Activated CD8-positive, alpha-beta memory T cell treated with anti-CD3 and anti-CD28 coated beads, Interleukin-2, amount 10 ng/mL, durations not matched to agents 7 days and 5 days (primary cell): ENCODE measurements at regions not wholly inside any gene's neighbourhood (a gene's known extent, or its start where the extent isn't known, plus 50 kb on each side); places are given as distances from the start of the nearest gene placed in this dataset.
"Not testable (repeated sequence)": the region's sequence is repeated elsewhere in the genome, so short reads cannot be mapped to it uniquely, and the experiment has no call there.

Experiments
- ATAC-seq: fragments of 150-1000 bp; cut with Tn5 transposase; one replicate; pipeline ENCODE4 v1.10.0; 2021; ENCODE audit warnings: moderate library complexity
- CTCF ChIA-PET: fragments of 350-600 bp; sonication (Branson Sonifier 250); formaldehyde crosslinking; loops from one replicate; lab custom pipeline; 2021; ENCODE audit warnings: antibody characterized with exemption; lab: Charles Lee
- DNase-seq: peaks from one replicate; pipeline ENCODE4 v3.0.0-alpha.2; 2020
- H3K27ac Mint-ChIP-seq: one replicate; pipeline ENCODE4 v1.8.0; 2021; ENCODE audit warnings: mild to moderate bottlenecking, mixed read lengths
- H3K27me3 Mint-ChIP-seq: one replicate; pipeline ENCODE4 v1.8.0; 2021; ENCODE audit warnings: mixed read lengths
- H3K36me3 Mint-ChIP-seq: one replicate; pipeline ENCODE4 v1.8.0; 2021; ENCODE audit warnings: mild to moderate bottlenecking, mixed read lengths
- H3K4me1 Mint-ChIP-seq: one replicate; pipeline ENCODE4 v1.8.0; 2021; ENCODE audit warnings: mixed read lengths
- H3K4me3 Mint-ChIP-seq: one replicate; pipeline ENCODE4 v1.8.0; 2021; ENCODE audit warnings: mild to moderate bottlenecking, moderate library complexity, mixed read lengths
- H3K9me3 Mint-ChIP-seq: one replicate; pipeline ENCODE4 v1.8.0; 2022; ENCODE audit warnings: low read depth, mixed read lengths

- H3K27me3 Mint-ChIP-seq, H3K36me3 Mint-ChIP-seq, H3K9me3 Mint-ChIP-seq, H3K27ac Mint-ChIP-seq, DNase-seq, ATAC-seq, H3K4me3 Mint-ChIP-seq: not testable (repeated sequence)
- peaks cover 32% of the 10 kb centered on the region for H3K4me1 Mint-ChIP-seq
- CTCF ChIA-PET, result interaction anchor here (2.1 kb wide), 1 partner anchor 309 kb away, joined by 6 read pairs; no protein-coding TSS in a partner anchor
Measured at GRCh38 chr7:6929588-6929987, 103.5 kb upstream of the CCZ1B start.

GRCh38 chr7:6930081-6930635, 104.1 kb upstream of the CCZ1B start:
- ATAC-seq, H3K36me3 Mint-ChIP-seq, DNase-seq, H3K4me3 Mint-ChIP-seq, H3K9me3 Mint-ChIP-seq, H3K27ac Mint-ChIP-seq, H3K27me3 Mint-ChIP-seq: not testable (repeated sequence)
- CTCF ChIA-PET, result interaction anchor here (0.9 to 2.1 kb wide), 4 partner anchors 74 to 408 kb away, joined by 3 to 6 read pairs (median 3); no protein-coding TSS in a partner anchor
- H3K4me1 Mint-ChIP-seq, result peaks cover 32% of the 10 kb centered on the region

- ATAC-seq, H3K27me3 Mint-ChIP-seq, H3K4me3 Mint-ChIP-seq, H3K36me3 Mint-ChIP-seq, H3K27ac Mint-ChIP-seq, H3K9me3 Mint-ChIP-seq: not testable (repeated sequence)
- CTCF ChIA-PET, result interaction anchor here (0.9 to 2.1 kb wide), 4 partner anchors 74 to 409 kb away, joined by 3 to 6 read pairs (median 3); no protein-coding TSS in a partner anchor
- H3K4me1 Mint-ChIP-seq, result peaks cover 29% of the 10 kb centered on the region
- peak; percentile 63 for DNase-seq
Measured at GRCh38 chr7:6930787-6931186, 104.7 kb upstream of the CCZ1B start.

GRCh38 chr7:6931456-6931855, 105.4 kb upstream of the CCZ1B start:
- DNase-seq, ATAC-seq, H3K27ac Mint-ChIP-seq, H3K27me3 Mint-ChIP-seq, H3K36me3 Mint-ChIP-seq, H3K4me3 Mint-ChIP-seq, H3K9me3 Mint-ChIP-seq: not testable (repeated sequence)
- H3K4me1 Mint-ChIP-seq, result peaks cover 24% of the 10 kb centered on the region
- CTCF ChIA-PET, result interaction anchor here (1.3 kb wide), 1 partner anchor 410 kb away, joined by 3 read pairs; no protein-coding TSS in a partner anchor

- DNase-seq, H3K27ac Mint-ChIP-seq, H3K9me3 Mint-ChIP-seq, H3K4me3 Mint-ChIP-seq, ATAC-seq, H3K36me3 Mint-ChIP-seq, H3K27me3 Mint-ChIP-seq, CTCF ChIA-PET: not testable (repeated sequence)
- peaks cover 11% of the 10 kb centered on the region for H3K4me1 Mint-ChIP-seq
Measured at GRCh38 chr7:6933954-6934632, 108.0 kb upstream of the CCZ1B start.

- no peak overlapping the region for H3K4me3 Mint-ChIP-seq
- H3K27ac Mint-ChIP-seq, result no peak overlapping the region
- ATAC-seq, result no peak
- CTCF ChIA-PET, result no interaction called here
- H3K27me3 Mint-ChIP-seq, result no peaks in the 10 kb centered on the region
- DNase-seq, result no peak
- H3K4me1 Mint-ChIP-seq, result peaks cover 9% of the 10 kb centered on the region
- H3K36me3 Mint-ChIP-seq, result no peaks in the 10 kb centered on the region
- no peaks in the 10 kb centered on the region for H3K9me3 Mint-ChIP-seq
Measured at GRCh38 chr7:6934981-6935380, 108.9 kb upstream of the CCZ1B start.

GRCh38 chr7:6936626-6937025, 110.6 kb upstream of the CCZ1B start:
- not testable (repeated sequence) for H3K9me3 Mint-ChIP-seq

GRCh38 chr7:6937746-6938145, 111.7 kb upstream of the CCZ1B start:
- H3K4me1 Mint-ChIP-seq, H3K9me3 Mint-ChIP-seq, H3K4me3 Mint-ChIP-seq, H3K36me3 Mint-ChIP-seq, H3K27me3 Mint-ChIP-seq, DNase-seq, ATAC-seq, H3K27ac Mint-ChIP-seq, CTCF ChIA-PET: not testable (repeated sequence)

More at GRCh38 chr7:6936626-6937025, 110.6 kb upstream of the CCZ1B start:
- H3K4me3 Mint-ChIP-seq, ATAC-seq, H3K27me3 Mint-ChIP-seq, H3K36me3 Mint-ChIP-seq, CTCF ChIA-PET, DNase-seq, H3K27ac Mint-ChIP-seq, H3K4me1 Mint-ChIP-seq: not testable (repeated sequence)

GRCh38 chr7:6938284-6938683, 112.2 kb upstream of the CCZ1B start:
- H3K4me1 Mint-ChIP-seq, H3K36me3 Mint-ChIP-seq, H3K27ac Mint-ChIP-seq, H3K27me3 Mint-ChIP-seq, CTCF ChIA-PET, ATAC-seq, H3K4me3 Mint-ChIP-seq, H3K9me3 Mint-ChIP-seq: not testable (repeated sequence)
- DNase-seq, result peak; percentile 52

- H3K4me3 Mint-ChIP-seq, CTCF ChIA-PET, ATAC-seq, H3K27me3 Mint-ChIP-seq, H3K36me3 Mint-ChIP-seq, DNase-seq, H3K4me1 Mint-ChIP-seq, H3K27ac Mint-ChIP-seq, H3K9me3 Mint-ChIP-seq: not testable (repeated sequence)
Measured at GRCh38 chr7:6939126-6939525, 113.1 kb upstream of the CCZ1B start.

- H3K27ac Mint-ChIP-seq, H3K4me1 Mint-ChIP-seq, CTCF ChIA-PET: not testable (repeated sequence)
Measured at GRCh38 chr7:6939896-6940295, 113.8 kb upstream of the CCZ1B start.

GRCh38 chr7:6946873-6947272, 120.8 kb upstream of the CCZ1B start:
- Mint-ChIP-seq H3K27me3 (peaks cover 28% of the 10 kb centered on the region), H3K4me1 (peaks cover 16% of the 10 kb centered on the region)
- H3K36me3 Mint-ChIP-seq, H3K27ac Mint-ChIP-seq, H3K9me3 Mint-ChIP-seq, CTCF ChIA-PET, H3K4me3 Mint-ChIP-seq: not testable (repeated sequence)
- DNase-seq, result peak; percentile 70
- ATAC-seq, result peak; percentile 51

More at GRCh38 chr7:6939896-6940295, 113.8 kb upstream of the CCZ1B start:
- not testable (repeated sequence) for H3K9me3 Mint-ChIP-seq, H3K4me3 Mint-ChIP-seq, H3K36me3 Mint-ChIP-seq, H3K27me3 Mint-ChIP-seq, DNase-seq, ATAC-seq

GRCh38 chr7:6950231-6950630, 124.2 kb upstream of the CCZ1B start:
- CTCF ChIA-PET, result not testable (repeated sequence)

GRCh38 chr7:6951553-6951952, 125.5 kb upstream of the CCZ1B start:
- H3K4me3 Mint-ChIP-seq, H3K27ac Mint-ChIP-seq, H3K9me3 Mint-ChIP-seq, H3K36me3 Mint-ChIP-seq, DNase-seq, ATAC-seq, CTCF ChIA-PET: not testable (repeated sequence)
- H3K27me3 Mint-ChIP-seq, result peaks cover 28% of the 10 kb centered on the region
- H3K4me1 Mint-ChIP-seq, result peaks cover 11% of the 10 kb centered on the region

More at GRCh38 chr7:6950231-6950630, 124.2 kb upstream of the CCZ1B start:
- ATAC-seq, DNase-seq, H3K36me3 Mint-ChIP-seq, H3K27ac Mint-ChIP-seq, H3K9me3 Mint-ChIP-seq, H3K4me3 Mint-ChIP-seq: not testable (repeated sequence)
- Mint-ChIP-seq H3K27me3 (peaks cover 27% of the 10 kb centered on the region), H3K4me1 (peaks cover 16% of the 10 kb centered on the region)
